ENCODE measurements at regions not wholly inside any gene's neighbourhood (a gene's known extent, or its start where the extent isn't known, plus 50 kb on each side); places are given as distances from the start of the nearest gene placed in this dataset.
"Not testable (repeated sequence)": the region's sequence is repeated elsewhere in the genome, so short reads cannot be mapped to it uniquely, and the experiment has no call there.

GRCh38 chr10:47165711-47166404 lies 134.1 kb upstream of the GDF10 start:
- Mint-ChIP-seq H3K36me3 (ENCODE audit: low read depth) (no peaks in the 10 kb centered on the region), H3K4me1 (ENCODE audit: low read depth) (peaks cover 53% of the 10 kb centered on the region), H3K4me3 (peak overlapping the region; percentile 65), H3K9me3 (no peaks in the 10 kb centered on the region), H3K27me3 (peaks cover 3% of the 10 kb centered on the region), H3K27ac (peak overlapping the region; percentile 89)
- intact Hi-C loops (cut with micrococcal nuclease) = no loop called here

GRCh38 chr10:47166405-47166777 lies 133.6 kb upstream of the GDF10 start:
- no peaks in the 10 kb centered on the region for H3K9me3 Mint-ChIP-seq
- H3K27me3 Mint-ChIP-seq = peaks cover 3% of the 10 kb centered on the region
- peaks cover 48% of the 10 kb centered on the region for H3K4me1 Mint-ChIP-seq (ENCODE audit: low read depth)
- no peak overlapping the region for H3K4me3 Mint-ChIP-seq
- H3K36me3 Mint-ChIP-seq (ENCODE audit: low read depth) = no peaks in the 10 kb centered on the region
- intact Hi-C loops (cut with micrococcal nuclease) = no loop called here
- peak overlapping the region; percentile 89 for H3K27ac Mint-ChIP-seq

- H3K4me3 Mint-ChIP-seq; H3K27me3 Mint-ChIP-seq; H3K9me3 Mint-ChIP-seq; intact Hi-C loops (cut with micrococcal nuclease); H3K36me3 Mint-ChIP-seq (ENCODE audit: low read depth): not testable (repeated sequence)
- peaks cover 42% of the 10 kb centered on the region for H3K4me1 Mint-ChIP-seq (ENCODE audit: low read depth)
- H3K27ac Mint-ChIP-seq = peak overlapping the region; percentile 89
Measured at GRCh38 chr10:47166808-47167581, 133.0 kb upstream of the GDF10 start.

- peaks cover 39% of the 10 kb centered on the region for H3K4me1 Mint-ChIP-seq (ENCODE audit: low read depth)
- peaks cover 5% of the 10 kb centered on the region for H3K27me3 Mint-ChIP-seq
- intact Hi-C loops (cut with micrococcal nuclease) = no loop called here
- peak overlapping the region; percentile 89 for H3K27ac Mint-ChIP-seq
- no peaks in the 10 kb centered on the region for H3K9me3 Mint-ChIP-seq
- H3K4me3 Mint-ChIP-seq = no peak overlapping the region
- H3K36me3 Mint-ChIP-seq (ENCODE audit: low read depth) = no peaks in the 10 kb centered on the region
Measured at GRCh38 chr10:47167591-47167990, 132.4 kb upstream of the GDF10 start.

- no peak overlapping the region for H3K4me3 Mint-ChIP-seq
- H3K4me1 Mint-ChIP-seq (ENCODE audit: low read depth) = peaks cover 35% of the 10 kb centered on the region
- intact Hi-C loops (cut with micrococcal nuclease) = no loop called here
- H3K27ac Mint-ChIP-seq = no peak overlapping the region
- no peaks in the 10 kb centered on the region for H3K9me3 Mint-ChIP-seq
- H3K27me3 Mint-ChIP-seq = peaks cover 7% of the 10 kb centered on the region
- H3K36me3 Mint-ChIP-seq (ENCODE audit: low read depth) = no peaks in the 10 kb centered on the region
Measured at GRCh38 chr10:47169581-47169980, 130.4 kb upstream of the GDF10 start.

GRCh38 chr10:47173929-47174442 lies 126.0 kb upstream of the GDF10 start:
- Mint-ChIP-seq H3K27me3 (peaks cover 5% of the 10 kb centered on the region), H3K4me1 (ENCODE audit: low read depth) (peaks cover 16% of the 10 kb centered on the region), H3K4me3 (no peak overlapping the region), H3K9me3 (no peaks in the 10 kb centered on the region), H3K27ac (no peak overlapping the region), H3K36me3 (ENCODE audit: low read depth) (no peaks in the 10 kb centered on the region)
- intact Hi-C loops (cut with micrococcal nuclease) = no loop called here

- no peaks in the 10 kb centered on the region for H3K36me3 Mint-ChIP-seq (ENCODE audit: low read depth)
- H3K27me3 Mint-ChIP-seq = peaks cover 5% of the 10 kb centered on the region
- no peaks in the 10 kb centered on the region for H3K9me3 Mint-ChIP-seq
- no peak overlapping the region for H3K4me3 Mint-ChIP-seq
- no peak overlapping the region for H3K27ac Mint-ChIP-seq
- intact Hi-C loops (cut with micrococcal nuclease) = no loop called here
- peaks cover 9% of the 10 kb centered on the region for H3K4me1 Mint-ChIP-seq (ENCODE audit: low read depth)
Measured at GRCh38 chr10:47175181-47176123, 124.5 kb upstream of the GDF10 start.

- no peak overlapping the region for H3K4me3 Mint-ChIP-seq
Measured at GRCh38 chr10:47176206-47176902, 123.6 kb upstream of the GDF10 start.

GRCh38 chr10:47176903-47177868 lies 122.8 kb upstream of the GDF10 start:
- peaks cover 4% of the 10 kb centered on the region for H3K27me3 Mint-ChIP-seq
- peaks cover 9% of the 10 kb centered on the region for H3K4me1 Mint-ChIP-seq (ENCODE audit: low read depth)
- no peak overlapping the region for H3K4me3 Mint-ChIP-seq
- intact Hi-C loops (cut with micrococcal nuclease) = no loop called here
- no peaks in the 10 kb centered on the region for H3K36me3 Mint-ChIP-seq (ENCODE audit: low read depth)
- no peaks in the 10 kb centered on the region for H3K9me3 Mint-ChIP-seq
- H3K27ac Mint-ChIP-seq = no peak overlapping the region

More at GRCh38 chr10:47176206-47176902, 123.6 kb upstream of the GDF10 start:
- H3K4me1 Mint-ChIP-seq (ENCODE audit: low read depth) = peaks cover 9% of the 10 kb centered on the region
- intact Hi-C loops (cut with micrococcal nuclease) = no loop called here
- H3K27me3 Mint-ChIP-seq = peaks cover 5% of the 10 kb centered on the region
- H3K9me3 Mint-ChIP-seq = no peaks in the 10 kb centered on the region
- no peaks in the 10 kb centered on the region for H3K36me3 Mint-ChIP-seq (ENCODE audit: low read depth)
- H3K27ac Mint-ChIP-seq = no peak overlapping the region

GRCh38 chr10:47178537-47179290 lies 121.3 kb upstream of the GDF10 start:
- peaks cover 9% of the 10 kb centered on the region for H3K4me1 Mint-ChIP-seq (ENCODE audit: low read depth)
- no peak overlapping the region for H3K4me3 Mint-ChIP-seq
- no peaks in the 10 kb centered on the region for H3K9me3 Mint-ChIP-seq
- H3K36me3 Mint-ChIP-seq (ENCODE audit: low read depth) = no peaks in the 10 kb centered on the region
- H3K27ac Mint-ChIP-seq = no peak overlapping the region
- peaks cover 4% of the 10 kb centered on the region for H3K27me3 Mint-ChIP-seq
- intact Hi-C loops (cut with micrococcal nuclease) = no loop called here

GRCh38 chr10:47179291-47179647 lies 120.7 kb upstream of the GDF10 start:
- intact Hi-C loops (cut with micrococcal nuclease) = no loop called here
- peaks cover 9% of the 10 kb centered on the region for H3K4me1 Mint-ChIP-seq (ENCODE audit: low read depth)
- H3K27ac Mint-ChIP-seq = no peak overlapping the region
- H3K9me3 Mint-ChIP-seq = no peaks in the 10 kb centered on the region
- H3K36me3 Mint-ChIP-seq (ENCODE audit: low read depth) = no peaks in the 10 kb centered on the region
- no peak overlapping the region for H3K4me3 Mint-ChIP-seq
- peaks cover 3% of the 10 kb centered on the region for H3K27me3 Mint-ChIP-seq

Measured in dendritic cell treated with granulocyte-macrophage colony-stimulating factor and Interleukin-4, amounts not matched to agents 40 ng/mL and 50 ng/mL, for 4 days (primary cell).